SK-N-SH treated with all-trans-retinoic acid at 6 μM for 48 hours (cell line): ENCODE measurements at regions not wholly inside any gene's neighbourhood (a gene's known extent, or its start where the extent isn't known, plus 50 kb on each side); places are given as distances from the start of the nearest gene placed in this dataset.

Experiments
- ARNTL ChIP-seq: fragments of 450-650 bp; formaldehyde crosslinking; IDR thresholded peaks from 2 replicates; pipeline ENCODE4 v1.5.0; 2020; ENCODE audit warnings: low read depth, mild to moderate bottlenecking, moderate library complexity, borderline replicate concordance
- BACH2 ChIP-seq: fragments of 250-450 bp; sonication (Bioruptor Pico); IDR thresholded peaks from 2 replicates; pipeline ENCODE4 v1.9.0; 2021; ENCODE audit warnings: mild to moderate bottlenecking, borderline replicate concordance
- GLIS3 ChIP-seq: fragments of 250-450 bp; sonication (Bioruptor Pico); IDR thresholded peaks from 2 replicates; pipeline ENCODE4 v1.5.0; 2020; ENCODE audit warnings: mild to moderate bottlenecking, moderate library complexity
- OSR1 ChIP-seq: fragments of 250-450 bp; sonication (Bioruptor Pico); IDR thresholded peaks from 2 replicates; pipeline ENCODE4 v1.8.0; 2022; ENCODE audit warnings: moderate library complexity, mild to moderate bottlenecking, inconsistent platforms
- POU6F1 ChIP-seq: fragments of 250-450 bp; sonication (Bioruptor Pico); IDR thresholded peaks from 2 replicates; pipeline ENCODE4 v1.8.0; 2021; ENCODE audit warnings: low read depth, mild to moderate bottlenecking, moderate library complexity, borderline replicate concordance
- RARB ChIP-seq: fragments of 250-450 bp; sonication (Bioruptor Pico); IDR thresholded peaks from 2 replicates; pipeline ENCODE4 v1.8.0; 2021; ENCODE audit warnings: mild to moderate bottlenecking, moderate library complexity
- SNAI2 ChIP-seq: fragments of 250-450 bp; sonication (Bioruptor Pico); IDR thresholded peaks from 2 replicates; pipeline ENCODE4 v1.5.0; 2020; ENCODE audit warnings: mild to moderate bottlenecking, moderate library complexity
- TCF4 ChIP-seq: fragments of 250-450 bp; sonication (Bioruptor Pico); IDR thresholded peaks from 2 replicates; pipeline ENCODE4 v1.8.0; 2021; ENCODE audit warnings: mild to moderate bottlenecking, moderate library complexity, borderline replicate concordance
- ZC3H10 ChIP-seq: fragments of 250-450 bp; sonication (Bioruptor Pico); IDR thresholded peaks from 2 replicates; pipeline ENCODE4 v1.5.1; 2021; ENCODE audit warnings: mild to moderate bottlenecking, moderate library complexity
- ZFP3 ChIP-seq: fragments of 250-450 bp; sonication (Bioruptor Pico); IDR thresholded peaks from 2 replicates; pipeline ENCODE4 v1.5.0; 2020; ENCODE audit warnings: mild to moderate bottlenecking, moderate library complexity
- ZFP30 ChIP-seq: fragments of 450-650 bp; formaldehyde crosslinking; IDR thresholded peaks from 2 replicates; pipeline ENCODE4 v1.5.0; 2022; ENCODE audit warnings: mild to moderate bottlenecking, moderate library complexity
- ZNF565 ChIP-seq: fragments of 450-650 bp; formaldehyde crosslinking; conservative IDR thresholded peaks from 2 replicates; pipeline ENCODE4 v1.5.0; 2020; ENCODE audit warnings: low read depth, mild to moderate bottlenecking, moderate library complexity
- TF ChIP-seq, protein P1 (sequence below): fragments of 250-450 bp; sonication (Bioruptor Pico); IDR thresholded peaks from 2 replicates; pipeline ENCODE4 v1.8.0; 2020; ENCODE audit warnings: mild to moderate bottlenecking, moderate library complexity, borderline replicate concordance
- TF ChIP-seq, protein P2 (sequence below): fragments of 250-450 bp; sonication (Bioruptor Pico); IDR thresholded peaks from 2 replicates; pipeline ENCODE4 v1.5.1; 2020; ENCODE audit warnings: low read depth, mild to moderate bottlenecking, moderate library complexity

- no peak for TF ChIP-seq ARNTL (CRISPR knock-in tag)
- TF ChIP-seq OSR1 (CRISPR knock-in tag), result no peak
- no peak for TF ChIP-seq ZNF565 (CRISPR knock-in tag)
- TF ChIP-seq RARB (CRISPR knock-in tag), result no peak
- TF ChIP-seq ZFP3 (CRISPR knock-in tag), result no peak
- TF ChIP-seq, protein P1, sequence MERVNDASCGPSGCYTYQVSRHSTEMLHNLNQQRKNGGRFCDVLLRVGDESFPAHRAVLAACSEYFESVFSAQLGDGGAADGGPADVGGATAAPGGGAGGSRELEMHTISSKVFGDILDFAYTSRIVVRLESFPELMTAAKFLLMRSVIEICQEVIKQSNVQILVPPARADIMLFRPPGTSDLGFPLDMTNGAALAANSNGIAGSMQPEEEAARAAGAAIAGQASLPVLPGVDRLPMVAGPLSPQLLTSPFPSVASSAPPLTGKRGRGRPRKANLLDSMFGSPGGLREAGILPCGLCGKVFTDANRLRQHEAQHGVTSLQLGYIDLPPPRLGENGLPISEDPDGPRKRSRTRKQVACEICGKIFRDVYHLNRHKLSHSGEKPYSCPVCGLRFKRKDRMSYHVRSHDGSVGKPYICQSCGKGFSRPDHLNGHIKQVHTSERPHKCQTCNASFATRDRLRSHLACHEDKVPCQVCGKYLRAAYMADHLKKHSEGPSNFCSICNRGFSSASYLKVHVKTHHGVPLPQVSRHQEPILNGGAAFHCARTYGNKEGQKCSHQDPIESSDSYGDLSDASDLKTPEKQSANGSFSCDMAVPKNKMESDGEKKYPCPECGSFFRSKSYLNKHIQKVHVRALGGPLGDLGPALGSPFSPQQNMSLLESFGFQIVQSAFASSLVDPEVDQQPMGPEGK (CRISPR knock-in tag), result no peak
- TF ChIP-seq TCF4 (CRISPR knock-in tag), result no peak
- TF ChIP-seq, protein P2, sequence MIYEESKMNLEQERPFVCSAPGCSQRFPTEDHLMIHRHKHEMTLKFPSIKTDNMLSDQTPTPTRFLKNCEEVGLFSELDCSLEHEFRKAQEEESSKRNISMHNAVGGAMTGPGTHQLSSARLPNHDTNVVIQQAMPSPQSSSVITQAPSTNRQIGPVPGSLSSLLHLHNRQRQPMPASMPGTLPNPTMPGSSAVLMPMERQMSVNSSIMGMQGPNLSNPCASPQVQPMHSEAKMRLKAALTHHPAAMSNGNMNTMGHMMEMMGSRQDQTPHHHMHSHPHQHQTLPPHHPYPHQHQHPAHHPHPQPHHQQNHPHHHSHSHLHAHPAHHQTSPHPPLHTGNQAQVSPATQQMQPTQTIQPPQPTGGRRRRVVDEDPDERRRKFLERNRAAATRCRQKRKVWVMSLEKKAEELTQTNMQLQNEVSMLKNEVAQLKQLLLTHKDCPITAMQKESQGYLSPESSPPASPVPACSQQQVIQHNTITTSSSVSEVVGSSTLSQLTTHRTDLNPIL, result no peak
- no peak for TF ChIP-seq BACH2
- no peak for TF ChIP-seq POU6F1
- TF ChIP-seq GLIS3, result no peak
- TF ChIP-seq ZFP30 (CRISPR knock-in tag), result no peak
- TF ChIP-seq SNAI2 (CRISPR knock-in tag), result no peak
- TF ChIP-seq ZC3H10, result no peak
These were observed 157.2 kb downstream of the MED10 start for GRCh38 chr5:6221141-6221626.
